Fibroblast of lung (primary cell): ENCODE measurements at regions not wholly inside any gene's neighbourhood (a gene's known extent, or its start where the extent isn't known, plus 50 kb on each side); places are given as distances from the start of the nearest gene placed in this dataset.
"Not testable (repeated sequence)": the region's sequence is repeated elsewhere in the genome, so short reads cannot be mapped to it uniquely, and the experiment has no call there.

Experiments
- DNase-seq, 2 donors: peaks; one replicate each; pipeline versions ENCODE4 v3.0.0 to v3.0.0-alpha.2; 2010; ENCODE audit warnings: low read depth in 2 of 2
- H2AFZ ChIP-seq: 2 replicates; pipeline ENCODE4 v1.5.1; 2012; ENCODE audit warnings: low read length, control low read depth, inconsistent platforms
- H3K27ac ChIP-seq: 2 replicates; pipeline ENCODE4 v1.5.1; 2011; ENCODE audit warnings: low read length, control low read depth; ENCODE audit not compliant: insufficient read depth
- H3K27me3 ChIP-seq: 2 replicates; pipeline ENCODE4 v1.5.1; 2011; ENCODE audit warnings: mild to moderate bottlenecking, low read length; ENCODE audit not compliant: control insufficient read depth, insufficient read depth
- H3K36me3 ChIP-seq: 2 replicates; pipeline ENCODE4 v1.5.1; 2011; ENCODE audit warnings: low read length; ENCODE audit not compliant: control insufficient read depth, insufficient read depth
- H3K4me1 ChIP-seq: 2 replicates; pipeline ENCODE4 v1.5.1; 2011; ENCODE audit warnings: low read length; ENCODE audit not compliant: control insufficient read depth, insufficient read depth; ENCODE audit errors: extremely low read depth
- H3K4me2 ChIP-seq: 2 replicates; pipeline ENCODE4 v1.5.1; 2011; ENCODE audit warnings: low read length, control low read depth; ENCODE audit not compliant: insufficient read depth; ENCODE audit errors: extremely low read depth
- H3K4me3 ChIP-seq, 4 experiments: fragments of 200-600 bp in 1 of 4; sonication (generic) in 1 of 4; replicated peaks in 1 of 4; 2 replicates each; pipeline ENCODE4 v1.5.1; 2011 to 2016; ENCODE audit warnings: low read length in 4 of 4, low read depth in 3 of 4, mild to moderate bottlenecking in 3 of 4, control low read depth in 2 of 4, inconsistent platforms in 1 of 4, mixed read lengths in 1 of 4; ENCODE audit not compliant: insufficient read depth in 1 of 4; ENCODE audit errors: control extremely low read depth in 1 of 4
- H3K79me2 ChIP-seq: 2 replicates; pipeline ENCODE4 v1.5.1; 2012; ENCODE audit warnings: mild to moderate bottlenecking, low read length, inconsistent platforms; ENCODE audit not compliant: control insufficient read depth, insufficient read depth
- H3K9ac ChIP-seq: 2 replicates; pipeline ENCODE4 v1.5.1; 2011; ENCODE audit warnings: mild to moderate bottlenecking, low read length, control low read depth; ENCODE audit not compliant: insufficient read depth
- H3K9me3 ChIP-seq: 2 replicates; pipeline ENCODE4 v1.5.1; 2012; ENCODE audit warnings: low read depth, low read length; ENCODE audit not compliant: control insufficient read depth, insufficient read depth
- H4K20me1 ChIP-seq: 2 replicates; pipeline ENCODE4 v1.5.1; 2011; ENCODE audit warnings: low read length; ENCODE audit not compliant: control insufficient read depth, insufficient read depth; ENCODE audit errors: extremely low read depth
- CTCF ChIP-seq, 2 donors: IDR thresholded peaks in 1 of 2; conservative IDR thresholded peaks in 1 of 2; 1 replicate in 1 of 2; 2 replicates in 1 of 2; pipeline ENCODE4 v1.5.1; 2011 to 2012; ENCODE audit warnings: low read length in 2 of 2, control low read depth in 1 of 2, inconsistent platforms in 1 of 2, low read depth in 1 of 2, mild to moderate bottlenecking in 1 of 2
- EZH2 ChIP-seq: IDR thresholded peaks from 2 replicates; pipeline ENCODE4 v1.5.1; 2012; ENCODE audit warnings: low read length, control low read depth, mild to moderate bottlenecking; ENCODE audit errors: missing control alignments

GRCh38 chr1:188652678-188653077, 1823.9 kb downstream of the PLA2G4A start:
- H3K4me3 ChIP-seq, result no peak overlapping the region
- no peak overlapping the region for H3K27ac ChIP-seq
- H3K4me2 ChIP-seq, result no peak overlapping the region
- no peaks in the 10 kb centered on the region for H3K4me1 ChIP-seq
- peak; percentile 5 to 97 for DNase-seq
- no peaks in the 10 kb centered on the region for H3K27me3 ChIP-seq
- H3K9me3 ChIP-seq, result no peaks in the 10 kb centered on the region
- no peaks in the 10 kb centered on the region for H3K79me2 ChIP-seq
- no peak overlapping the region for H3K9ac ChIP-seq
- TF ChIP-seq EZH2 (no peak), CTCF (conservative IDR thresholded peaks at IDR 0.05 in 1 of 2, IDR thresholded peaks at IDR 0.05 in 1 of 2; ENCODE audit: low read depth in 1 of 2, low read length in 2 of 2) (no peak)
- H2AFZ ChIP-seq, result no peak overlapping the region
- H4K20me1 ChIP-seq, result no peaks in the 10 kb centered on the region
- no peaks in the 10 kb centered on the region for H3K36me3 ChIP-seq

GRCh38 chr1:188655966-188656365, 1821.7 kb downstream of the BRINP3 start:
- not testable (repeated sequence) for H3K36me3 ChIP-seq, H3K9me3 ChIP-seq, H3K27me3 ChIP-seq, H3K4me3 ChIP-seq, H3K4me1 ChIP-seq, DNase-seq, H3K4me2 ChIP-seq, H4K20me1 ChIP-seq, H2AFZ ChIP-seq, H3K9ac ChIP-seq, H3K79me2 ChIP-seq, H3K27ac ChIP-seq

- H2AFZ ChIP-seq, result no peak overlapping the region
- H3K36me3 ChIP-seq, result no peaks in the 10 kb centered on the region
- no peak overlapping the region for H3K4me3 ChIP-seq
- TF ChIP-seq CTCF (conservative IDR thresholded peaks at IDR 0.05 in 1 of 2, IDR thresholded peaks at IDR 0.05 in 1 of 2; ENCODE audit: low read depth in 1 of 2, low read length in 2 of 2) (no peak), EZH2 (no peak)
- H3K27ac ChIP-seq, result no peak overlapping the region
- DNase-seq, result no peak
- H3K9ac ChIP-seq, result no peak overlapping the region
- H3K4me1 ChIP-seq, result no peaks in the 10 kb centered on the region
- H3K4me2 ChIP-seq, result no peak overlapping the region
- H3K27me3 ChIP-seq, result no peaks in the 10 kb centered on the region
- no peaks in the 10 kb centered on the region for H3K79me2 ChIP-seq
- no peaks in the 10 kb centered on the region for H4K20me1 ChIP-seq
- no peaks in the 10 kb centered on the region for H3K9me3 ChIP-seq
These were observed 1817.1 kb downstream of the BRINP3 start for GRCh38 chr1:188660572-188660971.

GRCh38 chr1:188665477-188665876, 1812.2 kb downstream of the BRINP3 start:
- no peaks in the 10 kb centered on the region for H4K20me1 ChIP-seq
- no peaks in the 10 kb centered on the region for H3K79me2 ChIP-seq
- no peak overlapping the region for H2AFZ ChIP-seq
- DNase-seq, result no peak
- H3K4me1 ChIP-seq, result no peaks in the 10 kb centered on the region
- H3K27ac ChIP-seq, result no peak overlapping the region
- H3K9me3 ChIP-seq, result no peaks in the 10 kb centered on the region
- no peaks in the 10 kb centered on the region for H3K36me3 ChIP-seq
- no peak for TF ChIP-seq CTCF (conservative IDR thresholded peaks at IDR 0.05 in 1 of 2, IDR thresholded peaks at IDR 0.05 in 1 of 2; ENCODE audit: low read depth in 1 of 2, low read length in 2 of 2)
- TF ChIP-seq EZH2, result no peak
- no peak overlapping the region for H3K9ac ChIP-seq
- no peak overlapping the region for H3K4me3 ChIP-seq
- no peak overlapping the region for H3K4me2 ChIP-seq
- no peaks in the 10 kb centered on the region for H3K27me3 ChIP-seq
